OCI-LY3 (cell line): ENCODE measurements at regions not wholly inside any gene's neighbourhood (a gene's known extent, or its start where the extent isn't known, plus 50 kb on each side); places are given as distances from the start of the nearest gene placed in this dataset.

ENCODE experiments used
- EZH2phosphoT487 ChIP-seq: fragments of 200-600 bp; shearing (Covaris generic); IDR thresholded peaks from 2 replicates; pipeline ENCODE4 v1.6.1; 2018; ENCODE audit warnings: antibody characterized with exemption, mixed run types, low read depth
- TF ChIP-seq, protein P1 (sequence below): fragments of 200-600, 300-600 bp; sonication (generic); IDR thresholded peaks from 2 replicates; pipeline ENCODE4 v1.5.1; 2014; ENCODE audit warnings: antibody characterized with exemption, low read length, low read depth

DNA sequence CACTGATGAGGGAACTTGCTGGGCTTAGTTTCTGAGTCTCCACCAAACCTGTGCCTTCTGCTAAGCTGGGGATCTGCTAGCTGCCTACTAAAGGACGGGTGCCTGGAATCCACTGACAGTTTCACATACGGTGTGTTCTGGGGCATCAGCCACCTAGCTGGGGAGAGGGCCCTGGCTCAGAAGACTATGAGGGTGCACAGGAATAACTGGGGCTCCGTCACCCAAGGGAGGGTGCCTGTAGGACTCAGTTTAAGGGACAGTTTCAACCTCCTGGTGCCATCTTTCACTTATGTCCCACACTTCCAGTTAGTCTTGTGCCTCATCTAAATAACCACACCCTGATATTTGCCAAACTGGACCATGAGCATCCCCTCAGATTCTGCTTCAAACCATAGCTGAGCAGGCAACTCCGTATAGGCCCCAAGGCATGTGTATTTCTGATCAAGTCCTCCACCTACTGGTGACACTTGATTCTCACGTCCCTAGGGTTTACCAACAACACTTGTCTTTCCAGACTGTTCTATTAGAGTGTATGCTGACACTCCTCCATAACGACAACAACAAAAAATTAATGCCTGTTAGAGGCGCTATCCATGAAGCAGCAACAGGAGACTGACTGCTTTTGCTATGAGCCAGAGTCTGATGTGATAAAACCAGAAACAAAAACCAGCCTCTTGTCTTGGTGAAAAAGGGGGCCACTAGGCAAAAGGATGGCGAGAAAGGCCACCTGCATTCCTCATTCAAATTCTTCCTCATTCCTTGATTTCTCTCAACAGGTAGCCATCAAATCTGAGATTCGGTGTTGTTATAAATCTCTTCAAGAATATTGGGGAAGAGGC, 55.0 kb upstream of the PAXBP1 start:
- TF ChIP-seq, protein P1, sequence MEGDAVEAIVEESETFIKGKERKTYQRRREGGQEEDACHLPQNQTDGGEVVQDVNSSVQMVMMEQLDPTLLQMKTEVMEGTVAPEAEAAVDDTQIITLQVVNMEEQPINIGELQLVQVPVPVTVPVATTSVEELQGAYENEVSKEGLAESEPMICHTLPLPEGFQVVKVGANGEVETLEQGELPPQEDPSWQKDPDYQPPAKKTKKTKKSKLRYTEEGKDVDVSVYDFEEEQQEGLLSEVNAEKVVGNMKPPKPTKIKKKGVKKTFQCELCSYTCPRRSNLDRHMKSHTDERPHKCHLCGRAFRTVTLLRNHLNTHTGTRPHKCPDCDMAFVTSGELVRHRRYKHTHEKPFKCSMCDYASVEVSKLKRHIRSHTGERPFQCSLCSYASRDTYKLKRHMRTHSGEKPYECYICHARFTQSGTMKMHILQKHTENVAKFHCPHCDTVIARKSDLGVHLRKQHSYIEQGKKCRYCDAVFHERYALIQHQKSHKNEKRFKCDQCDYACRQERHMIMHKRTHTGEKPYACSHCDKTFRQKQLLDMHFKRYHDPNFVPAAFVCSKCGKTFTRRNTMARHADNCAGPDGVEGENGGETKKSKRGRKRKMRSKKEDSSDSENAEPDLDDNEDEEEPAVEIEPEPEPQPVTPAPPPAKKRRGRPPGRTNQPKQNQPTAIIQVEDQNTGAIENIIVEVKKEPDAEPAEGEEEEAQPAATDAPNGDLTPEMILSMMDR, result peak; percentile 65
- no peak for TF ChIP-seq EZH2phosphoT487
